Liver (tissue), 3 donors: ENCODE measurements at regions not wholly inside any gene's neighbourhood (a gene's known extent, or its start where the extent isn't known, plus 50 kb on each side); places are given as distances from the start of the nearest gene placed in this dataset.

Experiments
- GABPA ChIP-seq, 2 donors: IDR thresholded peaks in 1 of 2; conservative IDR thresholded peaks in 1 of 2; 2 replicates each; pipeline ENCODE4 v1.6.1; 2016; ENCODE audit warnings: antibody characterized with exemption in 2 of 2, mild to moderate bottlenecking in 1 of 2, moderate library complexity in 1 of 2
- JUND ChIP-seq, 2 donors: IDR thresholded peaks; 2 replicates each; pipeline ENCODE4 v1.6.1; 2016; ENCODE audit warnings: antibody characterized with exemption in 2 of 2
- NR2F2 ChIP-seq: IDR thresholded peaks from 2 replicates; pipeline ENCODE4 v1.6.1; 2016; ENCODE audit warnings: antibody characterized with exemption
- RAD21 ChIP-seq, 2 donors: IDR thresholded peaks; 2 replicates each; pipeline ENCODE4 v1.6.1; 2016; ENCODE audit warnings: antibody characterized with exemption in 2 of 2, mild to moderate bottlenecking in 2 of 2
- TAF1 ChIP-seq: conservative IDR thresholded peaks from 2 replicates; pipeline ENCODE4 v1.6.1; 2016; ENCODE audit warnings: antibody characterized with exemption, mild to moderate bottlenecking
- YY1 ChIP-seq: IDR thresholded peaks from 2 replicates; pipeline ENCODE4 v1.6.1; 2016; ENCODE audit warnings: antibody characterized with exemption, mild to moderate bottlenecking
- TF ChIP-seq, protein P1 (sequence below): fragments of 150-350 bp; IDR thresholded peaks from 2 replicates; pipeline ENCODE4 v1.5.1; 2017; ENCODE audit warnings: improper control_type of control experiment, low read depth, low read length; ENCODE audit not compliant: missing input control
- TF ChIP-seq, protein P2 (sequence below): IDR thresholded peaks from 2 replicates; pipeline ENCODE4 v1.6.1; 2016; ENCODE audit warnings: antibody characterized with exemption, mild to moderate bottlenecking
- donor health status: healthy.
- donor health status: healthy.

DNA sequence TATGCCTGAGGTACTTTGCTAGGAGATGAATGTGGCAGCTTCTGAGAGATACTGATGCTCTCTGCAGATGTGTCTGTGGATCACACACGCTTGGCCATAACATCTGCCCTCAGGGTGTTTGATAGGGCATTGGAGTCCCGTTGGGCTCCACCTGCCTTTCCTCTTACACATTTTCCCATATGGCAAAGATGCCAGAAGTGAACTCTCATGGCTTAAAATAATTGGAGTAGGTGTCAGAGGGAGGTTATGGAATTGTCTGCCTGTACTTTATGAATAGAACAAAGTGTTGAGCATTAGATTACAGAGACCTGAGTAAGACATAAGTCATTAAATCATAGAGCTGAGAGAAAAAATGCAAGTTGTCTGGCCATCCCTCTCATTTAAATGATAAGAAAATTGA, 75.3 kb upstream of the PNPT1 start:
- no peak for TF ChIP-seq TAF1
- TF ChIP-seq, protein P1, sequence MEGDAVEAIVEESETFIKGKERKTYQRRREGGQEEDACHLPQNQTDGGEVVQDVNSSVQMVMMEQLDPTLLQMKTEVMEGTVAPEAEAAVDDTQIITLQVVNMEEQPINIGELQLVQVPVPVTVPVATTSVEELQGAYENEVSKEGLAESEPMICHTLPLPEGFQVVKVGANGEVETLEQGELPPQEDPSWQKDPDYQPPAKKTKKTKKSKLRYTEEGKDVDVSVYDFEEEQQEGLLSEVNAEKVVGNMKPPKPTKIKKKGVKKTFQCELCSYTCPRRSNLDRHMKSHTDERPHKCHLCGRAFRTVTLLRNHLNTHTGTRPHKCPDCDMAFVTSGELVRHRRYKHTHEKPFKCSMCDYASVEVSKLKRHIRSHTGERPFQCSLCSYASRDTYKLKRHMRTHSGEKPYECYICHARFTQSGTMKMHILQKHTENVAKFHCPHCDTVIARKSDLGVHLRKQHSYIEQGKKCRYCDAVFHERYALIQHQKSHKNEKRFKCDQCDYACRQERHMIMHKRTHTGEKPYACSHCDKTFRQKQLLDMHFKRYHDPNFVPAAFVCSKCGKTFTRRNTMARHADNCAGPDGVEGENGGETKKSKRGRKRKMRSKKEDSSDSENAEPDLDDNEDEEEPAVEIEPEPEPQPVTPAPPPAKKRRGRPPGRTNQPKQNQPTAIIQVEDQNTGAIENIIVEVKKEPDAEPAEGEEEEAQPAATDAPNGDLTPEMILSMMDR, result no peak
- no peak for TF ChIP-seq JUND (IDR thresholded peaks at IDR 0.05)
- no peak for TF ChIP-seq GABPA (IDR thresholded peaks at IDR 0.05 in 1 of 2, conservative IDR thresholded peaks at IDR 0.05 in 1 of 2)
- TF ChIP-seq, protein P2, sequence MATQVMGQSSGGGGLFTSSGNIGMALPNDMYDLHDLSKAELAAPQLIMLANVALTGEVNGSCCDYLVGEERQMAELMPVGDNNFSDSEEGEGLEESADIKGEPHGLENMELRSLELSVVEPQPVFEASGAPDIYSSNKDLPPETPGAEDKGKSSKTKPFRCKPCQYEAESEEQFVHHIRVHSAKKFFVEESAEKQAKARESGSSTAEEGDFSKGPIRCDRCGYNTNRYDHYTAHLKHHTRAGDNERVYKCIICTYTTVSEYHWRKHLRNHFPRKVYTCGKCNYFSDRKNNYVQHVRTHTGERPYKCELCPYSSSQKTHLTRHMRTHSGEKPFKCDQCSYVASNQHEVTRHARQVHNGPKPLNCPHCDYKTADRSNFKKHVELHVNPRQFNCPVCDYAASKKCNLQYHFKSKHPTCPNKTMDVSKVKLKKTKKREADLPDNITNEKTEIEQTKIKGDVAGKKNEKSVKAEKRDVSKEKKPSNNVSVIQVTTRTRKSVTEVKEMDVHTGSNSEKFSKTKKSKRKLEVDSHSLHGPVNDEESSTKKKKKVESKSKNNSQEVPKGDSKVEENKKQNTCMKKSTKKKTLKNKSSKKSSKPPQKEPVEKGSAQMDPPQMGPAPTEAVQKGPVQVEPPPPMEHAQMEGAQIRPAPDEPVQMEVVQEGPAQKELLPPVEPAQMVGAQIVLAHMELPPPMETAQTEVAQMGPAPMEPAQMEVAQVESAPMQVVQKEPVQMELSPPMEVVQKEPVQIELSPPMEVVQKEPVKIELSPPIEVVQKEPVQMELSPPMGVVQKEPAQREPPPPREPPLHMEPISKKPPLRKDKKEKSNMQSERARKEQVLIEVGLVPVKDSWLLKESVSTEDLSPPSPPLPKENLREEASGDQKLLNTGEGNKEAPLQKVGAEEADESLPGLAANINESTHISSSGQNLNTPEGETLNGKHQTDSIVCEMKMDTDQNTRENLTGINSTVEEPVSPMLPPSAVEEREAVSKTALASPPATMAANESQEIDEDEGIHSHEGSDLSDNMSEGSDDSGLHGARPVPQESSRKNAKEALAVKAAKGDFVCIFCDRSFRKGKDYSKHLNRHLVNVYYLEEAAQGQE, result no peak
- no peak for TF ChIP-seq YY1
- no peak for TF ChIP-seq RAD21 (IDR thresholded peaks at IDR 0.05)
- TF ChIP-seq NR2F2, result no peak
